ENCODE measurements at regions not wholly inside any gene's neighbourhood (a gene's known extent, or its start where the extent isn't known, plus 50 kb on each side); places are given as distances from the start of the nearest gene placed in this dataset.

- no peak for TF ChIP-seq CTCF (IDR thresholded peaks at IDR 0.05; ENCODE audit: insufficient read depth, low read length)
- no peak overlapping the region for H3K4me3 ChIP-seq (ENCODE audit: low read depth, low read length)
- DNase-seq (ENCODE audit: low read depth): no peak
Observed at GRCh38 chr3:107978131-107979055, 112.4 kb downstream of the CD47 start.

- H3K4me3 ChIP-seq (ENCODE audit: low read depth, low read length): no peak overlapping the region
- no peak for TF ChIP-seq CTCF (IDR thresholded peaks at IDR 0.05; ENCODE audit: insufficient read depth, low read length)
- DNase-seq (ENCODE audit: low read depth): no peak
Observed at GRCh38 chr3:107977221-107978130, 113.4 kb downstream of the CD47 start.

GRCh38 chr3:107976202-107976800, 114.5 kb downstream of the CD47 start:
- no peak for TF ChIP-seq CTCF (IDR thresholded peaks at IDR 0.05; ENCODE audit: insufficient read depth, low read length)
- no peak overlapping the region for H3K4me3 ChIP-seq (ENCODE audit: low read depth, low read length)
- DNase-seq (ENCODE audit: low read depth): no peak

GRCh38 chr3:107975529-107976201, 115.2 kb downstream of the CD47 start:
- no peak for DNase-seq (ENCODE audit: low read depth)
- no peak overlapping the region for H3K4me3 ChIP-seq (ENCODE audit: low read depth, low read length)
- no peak for TF ChIP-seq CTCF (IDR thresholded peaks at IDR 0.05; ENCODE audit: insufficient read depth, low read length)

- TF ChIP-seq CTCF (IDR thresholded peaks at IDR 0.05; ENCODE audit: insufficient read depth, low read length): no peak
- no peak overlapping the region for H3K4me3 ChIP-seq (ENCODE audit: low read depth, low read length)
- DNase-seq (ENCODE audit: low read depth): no peak
Observed at GRCh38 chr3:107973961-107974360, 116.9 kb downstream of the CD47 start.

GRCh38 chr3:107973152-107973551, 117.7 kb downstream of the CD47 start:
- DNase-seq (ENCODE audit: low read depth): no peak
- TF ChIP-seq CTCF (IDR thresholded peaks at IDR 0.05; ENCODE audit: insufficient read depth, low read length): no peak

More at GRCh38 chr3:107973152-107973551, 117.7 kb downstream of the CD47 start:
- no peak overlapping the region for H3K4me3 ChIP-seq (ENCODE audit: low read depth, low read length)

Data from fibroblast of the aortic adventitia (primary cell).